ENCODE measurements at regions not wholly inside any gene's neighbourhood (a gene's known extent, or its start where the extent isn't known, plus 50 kb on each side); places are given as distances from the start of the nearest gene placed in this dataset.

DNA sequence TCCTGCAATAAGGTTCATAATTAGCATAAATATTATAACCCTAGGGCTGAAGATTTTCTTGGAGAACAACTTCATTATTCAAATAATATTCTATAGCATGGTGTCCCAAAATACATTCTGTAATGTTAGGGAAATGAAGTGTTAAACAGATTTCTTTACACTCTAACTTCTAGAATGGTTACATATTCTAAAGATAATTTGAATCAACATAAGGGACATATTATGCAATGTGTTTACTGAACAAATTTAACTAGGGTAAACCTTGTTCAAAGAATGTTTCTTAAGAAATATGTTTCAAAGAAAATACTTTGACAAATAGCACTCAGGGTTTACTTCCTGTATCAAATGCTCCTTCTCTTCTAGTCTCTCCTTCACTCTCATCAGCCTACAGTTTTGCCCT is 281.6 kb downstream of the SLC6A15 start:
- H3K27ac ChIP-seq (ENCODE audit: low read depth in 2 of 2, low read length in 1 of 2) = no peak overlapping the region
- no peaks in the 10 kb centered on the region for H3K27me3 ChIP-seq (ENCODE audit: control insufficient read depth in 1 of 2, insufficient read depth in 2 of 2, low read length in 2 of 2)
- no peaks in the 10 kb centered on the region for H3K9me3 ChIP-seq (ENCODE audit: control insufficient read depth in 2 of 2, insufficient read depth in 1 of 2, low read depth in 1 of 2, low read length in 1 of 2)
- H3K4me3 ChIP-seq (ENCODE audit: low read depth in 1 of 2, low read length in 2 of 2) = no peak overlapping the region
- no peaks in the 10 kb centered on the region for H3K36me3 ChIP-seq (ENCODE audit: control insufficient read depth in 2 of 2, insufficient read depth in 2 of 2, low read length in 1 of 2)
- no peaks in the 10 kb centered on the region for H3K4me1 ChIP-seq (ENCODE audit: control insufficient read depth in 2 of 2, insufficient read depth in 2 of 2, low read length in 1 of 2)

DNA sequence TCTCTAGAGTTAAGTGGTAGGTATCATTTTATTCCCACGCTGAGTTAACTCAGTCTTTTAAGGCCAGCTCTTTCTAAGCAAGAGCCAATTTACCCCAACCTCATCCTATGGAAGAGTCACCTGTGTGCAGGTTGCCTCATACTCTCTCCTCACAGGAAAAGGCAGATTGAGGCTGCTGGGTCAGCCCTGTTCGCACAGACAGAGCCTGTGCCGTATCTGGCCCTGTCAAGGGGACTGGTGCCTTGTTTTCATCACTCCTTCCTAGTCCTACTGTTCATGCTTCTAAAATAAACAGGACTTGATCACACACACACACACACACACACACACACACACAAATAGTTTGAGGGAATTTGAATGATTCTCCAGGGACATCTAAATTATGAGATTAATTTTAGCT is 285.0 kb downstream of the SLC6A15 start:
- Histone ChIP-seq H3K36me3 (ENCODE audit: control insufficient read depth in 2 of 2, insufficient read depth in 2 of 2, low read length in 1 of 2) (no peaks in the 10 kb centered on the region), H3K4me3 (ENCODE audit: low read depth in 1 of 2, low read length in 2 of 2) (no peak overlapping the region), H3K4me1 (ENCODE audit: control insufficient read depth in 2 of 2, insufficient read depth in 2 of 2, low read length in 1 of 2) (no peaks in the 10 kb centered on the region), H3K27ac (ENCODE audit: low read depth in 2 of 2, low read length in 1 of 2) (no peak overlapping the region), H3K9me3 (ENCODE audit: control insufficient read depth in 2 of 2, insufficient read depth in 1 of 2, low read depth in 1 of 2, low read length in 1 of 2) (no peaks in the 10 kb centered on the region), H3K27me3 (ENCODE audit: control insufficient read depth in 1 of 2, insufficient read depth in 2 of 2, low read length in 2 of 2) (no peaks in the 10 kb centered on the region)
- 79 to 84% methylated on average over 3 of the region's 3 CpGs for WGBS, 2 donors

DNA sequence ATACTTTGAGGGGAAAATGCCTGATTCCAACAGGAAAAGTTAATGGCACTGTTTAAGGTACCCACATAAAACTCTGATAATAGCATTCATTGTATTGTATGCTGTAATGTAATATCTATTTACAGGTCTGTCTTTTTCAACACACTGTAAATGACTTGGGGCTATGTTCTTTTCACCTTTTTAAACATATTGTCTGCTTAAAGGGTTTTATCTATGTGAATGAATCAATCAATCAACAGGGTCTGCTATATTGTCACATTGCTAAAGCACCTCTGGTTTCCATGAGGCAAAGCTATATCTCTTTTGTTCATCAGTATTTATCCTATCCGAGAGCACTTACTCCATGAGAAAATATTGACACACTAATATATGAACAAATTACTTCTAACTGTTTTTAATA is 288.0 kb downstream of the SLC6A15 start:
- Histone ChIP-seq H3K27me3 (ENCODE audit: control insufficient read depth in 1 of 2, insufficient read depth in 2 of 2, low read length in 2 of 2) (no peaks in the 10 kb centered on the region), H3K27ac (ENCODE audit: low read depth in 2 of 2, low read length in 1 of 2) (no peak overlapping the region), H3K4me3 (ENCODE audit: low read depth in 1 of 2, low read length in 2 of 2) (no peak overlapping the region), H3K4me1 (ENCODE audit: control insufficient read depth in 2 of 2, insufficient read depth in 2 of 2, low read length in 1 of 2) (no peaks in the 10 kb centered on the region), H3K9me3 (ENCODE audit: control insufficient read depth in 2 of 2, insufficient read depth in 1 of 2, low read depth in 1 of 2, low read length in 1 of 2) (no peaks in the 10 kb centered on the region), H3K36me3 (ENCODE audit: control insufficient read depth in 2 of 2, insufficient read depth in 2 of 2, low read length in 1 of 2) (no peaks in the 10 kb centered on the region)
- 91 to 94% methylated on average over 1 of the region's 1 CpG for WGBS, 2 donors

DNA sequence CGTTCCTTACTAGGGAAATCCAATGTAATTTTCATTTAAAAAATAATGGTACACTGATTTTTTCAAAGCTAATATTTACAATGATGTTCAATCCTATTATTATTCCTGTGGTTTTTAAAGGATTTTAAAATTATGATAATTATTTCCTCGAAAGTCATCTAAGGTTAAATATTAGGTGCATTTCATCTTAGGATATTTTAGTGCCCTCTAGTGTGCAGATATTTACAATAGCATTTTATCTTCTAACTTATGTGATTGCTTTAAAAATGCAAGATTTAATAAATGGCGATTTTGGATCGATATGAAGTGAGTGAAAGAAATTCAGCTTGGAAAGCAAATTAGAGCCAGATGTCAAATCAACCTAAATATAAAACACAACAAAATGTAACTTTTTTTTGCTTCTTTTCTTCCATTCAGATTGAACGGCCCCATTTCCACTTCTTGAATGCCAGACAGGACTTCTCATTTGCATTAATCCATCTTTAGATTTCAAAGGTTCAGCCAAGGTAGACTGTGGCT is 293.5 kb downstream of the SLC6A15 start:
- no peak overlapping the region for H3K4me3 ChIP-seq (ENCODE audit: low read depth in 1 of 2, low read length in 2 of 2)
- WGBS, 2 donors = 58 to 67% methylated on average over 5 of the region's 5 CpGs
- H3K27me3 ChIP-seq (ENCODE audit: control insufficient read depth in 1 of 2, insufficient read depth in 2 of 2, low read length in 2 of 2) = no peaks in the 10 kb centered on the region
- no peaks in the 10 kb centered on the region for H3K36me3 ChIP-seq (ENCODE audit: control insufficient read depth in 2 of 2, insufficient read depth in 2 of 2, low read length in 1 of 2)
- no peak overlapping the region for H3K27ac ChIP-seq (ENCODE audit: low read depth in 2 of 2, low read length in 1 of 2)
- no peaks in the 10 kb centered on the region for H3K9me3 ChIP-seq (ENCODE audit: control insufficient read depth in 2 of 2, insufficient read depth in 1 of 2, low read depth in 1 of 2, low read length in 1 of 2)
- H3K4me1 ChIP-seq (ENCODE audit: control insufficient read depth in 2 of 2, insufficient read depth in 2 of 2, low read length in 1 of 2) = no peaks in the 10 kb centered on the region

DNA sequence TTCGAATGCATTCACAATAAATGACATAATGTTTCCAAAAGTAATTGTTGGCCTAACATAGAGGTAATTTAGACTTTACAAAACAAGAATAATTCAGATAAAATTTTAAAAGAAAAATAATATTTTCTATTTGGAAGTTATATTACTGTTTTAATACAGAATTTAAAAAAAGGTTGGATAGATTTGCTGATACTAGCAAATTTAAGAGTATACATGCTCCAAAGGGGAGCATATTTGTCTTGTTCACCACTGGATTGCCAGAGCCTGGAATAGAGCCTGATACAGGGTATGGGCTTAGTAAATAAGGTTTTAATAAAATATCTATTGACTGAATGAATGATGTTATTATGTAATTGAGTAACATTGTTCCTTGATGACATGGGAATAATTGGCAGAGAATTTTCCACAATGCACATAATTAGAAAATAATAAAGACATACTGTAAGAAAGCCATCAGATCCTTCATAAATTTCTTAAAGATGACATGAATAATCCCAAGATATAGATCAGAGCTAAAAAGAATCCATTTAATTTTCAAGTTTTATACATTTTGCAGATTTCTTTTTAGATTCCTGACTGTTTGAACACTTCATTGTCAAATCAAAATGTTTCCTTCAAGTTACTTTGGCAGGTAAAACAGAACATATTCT is 305.3 kb downstream of the SLC6A15 start:
- Histone ChIP-seq H3K36me3 (ENCODE audit: control insufficient read depth in 2 of 2, insufficient read depth in 2 of 2, low read length in 1 of 2) (no peaks in the 10 kb centered on the region), H3K4me1 (ENCODE audit: control insufficient read depth in 2 of 2, insufficient read depth in 2 of 2, low read length in 1 of 2) (no peaks in the 10 kb centered on the region), H3K4me3 (ENCODE audit: low read depth in 1 of 2, low read length in 2 of 2) (no peak overlapping the region), H3K9me3 (ENCODE audit: control insufficient read depth in 2 of 2, insufficient read depth in 1 of 2, low read depth in 1 of 2, low read length in 1 of 2) (no peaks in the 10 kb centered on the region), H3K27ac (ENCODE audit: low read depth in 2 of 2, low read length in 1 of 2) (no peak overlapping the region), H3K27me3 (ENCODE audit: control insufficient read depth in 1 of 2, insufficient read depth in 2 of 2, low read length in 2 of 2) (no peaks in the 10 kb centered on the region)
- 82 to 86% methylated on average over 1 of the region's 1 CpG for WGBS, 2 donors

DNA sequence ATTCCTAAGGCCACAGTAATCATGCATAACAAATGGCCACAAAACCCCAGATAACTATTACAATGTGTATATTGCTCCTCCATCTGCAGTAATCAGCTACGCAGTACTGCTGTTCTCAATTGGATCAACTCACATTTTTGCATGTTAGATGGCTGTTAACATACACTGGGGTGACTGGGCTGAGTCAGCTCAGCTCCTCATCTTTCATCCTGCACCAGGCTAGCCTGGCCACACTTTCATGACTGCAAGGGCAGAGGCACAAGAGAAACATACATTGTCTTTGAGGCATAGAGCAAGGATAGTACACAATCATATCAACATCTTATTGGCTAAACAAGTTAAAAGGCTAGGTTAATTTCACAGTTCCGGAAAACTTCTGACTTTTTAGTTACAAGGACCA is 306.6 kb downstream of the SLC6A15 start:
- H3K4me3 ChIP-seq (ENCODE audit: low read depth in 1 of 2, low read length in 2 of 2) = no peak overlapping the region
- WGBS, 2 donors = 92 to 93% methylated on average over 2 of the region's 2 CpGs
- no peaks in the 10 kb centered on the region for H3K9me3 ChIP-seq (ENCODE audit: control insufficient read depth in 2 of 2, insufficient read depth in 1 of 2, low read depth in 1 of 2, low read length in 1 of 2)
- H3K36me3 ChIP-seq (ENCODE audit: control insufficient read depth in 2 of 2, insufficient read depth in 2 of 2, low read length in 1 of 2) = no peaks in the 10 kb centered on the region
- H3K27me3 ChIP-seq (ENCODE audit: control insufficient read depth in 1 of 2, insufficient read depth in 2 of 2, low read length in 2 of 2) = no peaks in the 10 kb centered on the region
- H3K4me1 ChIP-seq (ENCODE audit: control insufficient read depth in 2 of 2, insufficient read depth in 2 of 2, low read length in 1 of 2) = no peaks in the 10 kb centered on the region
- no peak overlapping the region for H3K27ac ChIP-seq (ENCODE audit: low read depth in 2 of 2, low read length in 1 of 2)

DNA sequence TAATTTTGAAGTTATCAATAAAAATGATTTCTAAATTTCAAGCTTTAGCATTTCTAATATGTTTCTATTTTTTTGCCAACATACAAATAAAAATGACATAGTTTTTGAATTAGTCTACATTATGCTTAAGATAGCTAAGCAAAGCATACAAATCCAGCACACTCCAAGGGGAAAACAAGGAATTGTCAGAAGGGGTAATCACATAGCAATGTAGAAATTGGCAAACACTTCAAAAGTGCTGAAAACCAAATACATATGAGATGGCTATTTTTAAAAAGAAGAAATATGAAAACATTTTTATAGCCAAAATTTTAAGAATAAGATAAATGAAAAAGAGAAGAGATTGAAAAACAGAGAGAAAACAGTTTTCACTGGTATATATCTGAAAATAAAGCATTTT is 308.0 kb downstream of the SLC6A15 start:
- H3K4me1 ChIP-seq (ENCODE audit: control insufficient read depth in 2 of 2, insufficient read depth in 2 of 2, low read length in 1 of 2) = no peaks in the 10 kb centered on the region
- no peaks in the 10 kb centered on the region for H3K27me3 ChIP-seq (ENCODE audit: control insufficient read depth in 1 of 2, insufficient read depth in 2 of 2, low read length in 2 of 2)
- H3K4me3 ChIP-seq (ENCODE audit: low read depth in 1 of 2, low read length in 2 of 2) = no peak overlapping the region
- H3K27ac ChIP-seq (ENCODE audit: low read depth in 2 of 2, low read length in 1 of 2) = no peak overlapping the region
- H3K36me3 ChIP-seq (ENCODE audit: control insufficient read depth in 2 of 2, insufficient read depth in 2 of 2, low read length in 1 of 2) = no peaks in the 10 kb centered on the region
- H3K9me3 ChIP-seq (ENCODE audit: control insufficient read depth in 2 of 2, insufficient read depth in 1 of 2, low read depth in 1 of 2, low read length in 1 of 2) = no peaks in the 10 kb centered on the region

DNA sequence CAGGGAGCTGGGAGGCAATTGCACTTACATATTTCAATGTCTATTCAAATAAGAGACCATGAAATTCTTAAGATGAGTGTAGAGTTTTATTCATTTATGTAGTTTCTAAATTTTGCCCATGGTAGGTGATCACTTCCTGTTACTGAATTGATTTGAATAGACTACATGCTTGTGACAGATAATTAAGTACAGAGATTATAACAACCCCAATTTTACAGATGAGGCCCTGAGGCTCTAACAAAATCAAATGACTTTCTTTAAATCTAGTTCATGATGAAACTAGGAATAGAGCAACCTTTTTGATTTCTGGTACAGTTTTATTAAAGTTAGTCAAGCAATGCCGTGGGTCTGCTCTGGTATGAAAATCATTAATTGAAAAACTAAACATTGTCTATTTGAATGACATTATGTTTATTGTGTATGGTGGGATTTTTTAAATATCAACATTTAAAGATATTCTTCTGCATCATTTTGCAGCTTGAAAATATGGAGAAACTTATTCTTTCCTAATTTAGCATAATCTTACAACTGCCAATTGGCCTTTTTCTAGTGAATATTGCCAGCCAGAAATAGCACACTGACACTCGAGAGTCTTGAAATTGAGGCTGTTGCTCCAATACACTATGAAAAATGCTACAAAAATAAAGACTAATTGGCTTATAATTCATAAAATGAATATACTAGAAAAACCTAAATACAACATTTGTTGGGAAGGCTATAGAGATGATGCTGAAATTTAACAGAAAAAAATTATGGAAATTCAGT is 308.9 kb downstream of the SLC6A15 start:
- H3K27ac ChIP-seq (ENCODE audit: low read depth in 2 of 2, low read length in 1 of 2) = no peak overlapping the region
- no peak overlapping the region for H3K4me3 ChIP-seq (ENCODE audit: low read depth in 1 of 2, low read length in 2 of 2)
- H3K36me3 ChIP-seq (ENCODE audit: control insufficient read depth in 2 of 2, insufficient read depth in 2 of 2, low read length in 1 of 2) = no peaks in the 10 kb centered on the region
- WGBS, 2 donors = 70% methylated on average over 2 of the region's 2 CpGs
- H3K27me3 ChIP-seq (ENCODE audit: control insufficient read depth in 1 of 2, insufficient read depth in 2 of 2, low read length in 2 of 2) = no peaks in the 10 kb centered on the region
- no peaks in the 10 kb centered on the region for H3K4me1 ChIP-seq (ENCODE audit: control insufficient read depth in 2 of 2, insufficient read depth in 2 of 2, low read length in 1 of 2)
- H3K9me3 ChIP-seq (ENCODE audit: control insufficient read depth in 2 of 2, insufficient read depth in 1 of 2, low read depth in 1 of 2, low read length in 1 of 2) = no peaks in the 10 kb centered on the region

DNA sequence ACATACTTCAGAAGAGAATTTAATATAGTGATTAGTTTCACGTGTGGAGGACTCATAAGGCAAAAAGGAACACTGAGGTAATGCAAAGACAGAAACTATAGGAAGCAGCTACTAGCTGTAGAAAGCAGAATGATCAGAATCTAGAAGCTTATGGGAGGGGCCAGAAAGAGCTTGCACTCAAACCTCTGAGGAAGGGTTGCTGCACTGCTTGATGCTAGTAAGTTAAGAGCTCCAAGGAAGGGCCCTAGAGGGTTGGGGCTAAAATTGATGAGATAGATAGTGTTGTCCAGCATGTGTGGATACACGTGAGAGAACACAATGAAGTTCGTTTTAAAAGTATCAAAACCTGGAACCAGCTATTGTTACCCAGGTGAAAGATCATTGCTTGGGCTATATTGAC is 311.1 kb downstream of the SLC6A15 start:
- H3K4me1 ChIP-seq (ENCODE audit: control insufficient read depth in 2 of 2, insufficient read depth in 2 of 2, low read length in 1 of 2) = no peaks in the 10 kb centered on the region
- H3K36me3 ChIP-seq (ENCODE audit: control insufficient read depth in 2 of 2, insufficient read depth in 2 of 2, low read length in 1 of 2) = no peaks in the 10 kb centered on the region
- H3K27ac ChIP-seq (ENCODE audit: low read depth in 2 of 2, low read length in 1 of 2) = no peak overlapping the region
- H3K4me3 ChIP-seq (ENCODE audit: low read depth in 1 of 2, low read length in 2 of 2) = no peak overlapping the region
- WGBS, 2 donors = 64 to 76% methylated on average over 3 of the region's 3 CpGs
- H3K9me3 ChIP-seq (ENCODE audit: control insufficient read depth in 2 of 2, insufficient read depth in 1 of 2, low read depth in 1 of 2, low read length in 1 of 2) = no peaks in the 10 kb centered on the region
- no peaks in the 10 kb centered on the region for H3K27me3 ChIP-seq (ENCODE audit: control insufficient read depth in 1 of 2, insufficient read depth in 2 of 2, low read length in 2 of 2)

DNA sequence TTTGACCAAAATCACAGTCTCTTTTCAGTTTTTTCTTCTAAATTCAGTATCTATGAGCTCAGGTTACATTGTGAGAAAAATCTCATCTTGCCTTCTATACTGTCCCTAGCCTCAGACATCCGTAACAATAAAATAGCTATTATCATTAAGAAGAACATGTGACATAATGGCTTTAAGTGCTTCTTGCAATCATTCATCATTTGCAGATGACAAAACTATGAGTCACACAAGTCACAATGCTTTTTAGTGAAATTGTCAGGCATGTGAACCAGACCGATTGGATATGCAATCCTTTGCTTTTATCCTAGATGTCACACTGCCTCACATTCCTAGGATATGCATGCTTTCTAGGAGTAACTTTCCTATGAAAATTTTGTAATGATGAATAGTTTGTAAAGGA is 313.1 kb downstream of the SLC6A15 start:
- H3K4me3 ChIP-seq (ENCODE audit: low read depth in 1 of 2, low read length in 2 of 2) = no peak overlapping the region
- H3K27me3 ChIP-seq (ENCODE audit: control insufficient read depth in 1 of 2, insufficient read depth in 2 of 2, low read length in 2 of 2) = no peaks in the 10 kb centered on the region
- 23 to 34% methylated on average over 2 of the region's 2 CpGs for WGBS, 2 donors
- H3K27ac ChIP-seq (ENCODE audit: low read depth in 2 of 2, low read length in 1 of 2) = no peak overlapping the region
- H3K9me3 ChIP-seq (ENCODE audit: control insufficient read depth in 2 of 2, insufficient read depth in 1 of 2, low read depth in 1 of 2, low read length in 1 of 2) = no peaks in the 10 kb centered on the region
- H3K4me1 ChIP-seq (ENCODE audit: control insufficient read depth in 2 of 2, insufficient read depth in 2 of 2, low read length in 1 of 2) = no peaks in the 10 kb centered on the region
- no peaks in the 10 kb centered on the region for H3K36me3 ChIP-seq (ENCODE audit: control insufficient read depth in 2 of 2, insufficient read depth in 2 of 2, low read length in 1 of 2)

Measured in esophagus (tissue), 2 donors.